Neural cell (in vitro differentiated cells): ENCODE measurements at regions not wholly inside any gene's neighbourhood (a gene's known extent, or its start where the extent isn't known, plus 50 kb on each side); places are given as distances from the start of the nearest gene placed in this dataset.

ENCODE experiments used
- EZH2 ChIP-seq: fragments of 200-600, 300-800 bp; shearing (Covaris generic), sonication (generic); IDR thresholded peaks from 2 replicates; pipeline ENCODE4 v1.6.1; 2014; ENCODE audit warnings: antibody characterized with exemption, low read length, borderline replicate concordance, mild to moderate bottlenecking; ENCODE audit not compliant: insufficient read depth, poor library complexity, severe bottlenecking
- MXI1 ChIP-seq: fragments of 450-650 bp; conservative IDR thresholded peaks from 2 replicates; pipeline ENCODE4 v1.6.1; 2014; ENCODE audit warnings: antibody characterized with exemption, mild to moderate bottlenecking; ENCODE audit not compliant: poor library complexity, severe bottlenecking
- POLR2AphosphoS5 ChIP-seq: IDR thresholded peaks from 2 replicates; pipeline ENCODE4 v1.6.1; 2012
- RAD21 ChIP-seq: fragments of 450-650 bp; conservative IDR thresholded peaks from 2 replicates; pipeline ENCODE4 v1.6.1; 2014; ENCODE audit warnings: antibody characterized with exemption, mild to moderate bottlenecking, moderate library complexity
- REST ChIP-seq: IDR thresholded peaks from 2 replicates; pipeline ENCODE4 v1.6.1; 2012; ENCODE audit warnings: borderline replicate concordance
- TF ChIP-seq, protein P1 (sequence below): fragments of 450-650 bp; IDR thresholded peaks from 2 replicates; pipeline ENCODE4 v1.5.1; 2014; ENCODE audit warnings: antibody characterized with exemption, mild to moderate bottlenecking, moderate library complexity; ENCODE audit not compliant: poor library complexity, severe bottlenecking

GRCh38 chr7:68613897-68614296 lies 984.4 kb upstream of the AUTS2 start:
- TF ChIP-seq, protein P1, sequence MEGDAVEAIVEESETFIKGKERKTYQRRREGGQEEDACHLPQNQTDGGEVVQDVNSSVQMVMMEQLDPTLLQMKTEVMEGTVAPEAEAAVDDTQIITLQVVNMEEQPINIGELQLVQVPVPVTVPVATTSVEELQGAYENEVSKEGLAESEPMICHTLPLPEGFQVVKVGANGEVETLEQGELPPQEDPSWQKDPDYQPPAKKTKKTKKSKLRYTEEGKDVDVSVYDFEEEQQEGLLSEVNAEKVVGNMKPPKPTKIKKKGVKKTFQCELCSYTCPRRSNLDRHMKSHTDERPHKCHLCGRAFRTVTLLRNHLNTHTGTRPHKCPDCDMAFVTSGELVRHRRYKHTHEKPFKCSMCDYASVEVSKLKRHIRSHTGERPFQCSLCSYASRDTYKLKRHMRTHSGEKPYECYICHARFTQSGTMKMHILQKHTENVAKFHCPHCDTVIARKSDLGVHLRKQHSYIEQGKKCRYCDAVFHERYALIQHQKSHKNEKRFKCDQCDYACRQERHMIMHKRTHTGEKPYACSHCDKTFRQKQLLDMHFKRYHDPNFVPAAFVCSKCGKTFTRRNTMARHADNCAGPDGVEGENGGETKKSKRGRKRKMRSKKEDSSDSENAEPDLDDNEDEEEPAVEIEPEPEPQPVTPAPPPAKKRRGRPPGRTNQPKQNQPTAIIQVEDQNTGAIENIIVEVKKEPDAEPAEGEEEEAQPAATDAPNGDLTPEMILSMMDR: no peak
- no peak for TF ChIP-seq REST
- no peak for TF ChIP-seq EZH2
- TF ChIP-seq POLR2AphosphoS5: no peak
- no peak for TF ChIP-seq RAD21
- no peak for TF ChIP-seq MXI1
